GM12865 (cell line): ENCODE measurements at regions not wholly inside any gene's neighbourhood (a gene's known extent, or its start where the extent isn't known, plus 50 kb on each side); places are given as distances from the start of the nearest gene placed in this dataset.

Experiments
- DNase-seq: peaks from one replicate; pipeline ENCODE4 v3.0.0; 2010; ENCODE audit warnings: low read depth
- H3K4me3 ChIP-seq: 2 replicates; pipeline ENCODE4 v1.5.1; 2011; ENCODE audit warnings: mild to moderate bottlenecking, low read depth, low read length, control low read depth
- TF ChIP-seq, protein P1 (sequence below): IDR thresholded peaks from 2 replicates; pipeline ENCODE4 v1.5.1; 2011; ENCODE audit warnings: low read length, control low read depth, low read depth, inconsistent platforms; ENCODE audit not compliant: insufficient read depth; ENCODE audit errors: missing control alignments

DNA sequence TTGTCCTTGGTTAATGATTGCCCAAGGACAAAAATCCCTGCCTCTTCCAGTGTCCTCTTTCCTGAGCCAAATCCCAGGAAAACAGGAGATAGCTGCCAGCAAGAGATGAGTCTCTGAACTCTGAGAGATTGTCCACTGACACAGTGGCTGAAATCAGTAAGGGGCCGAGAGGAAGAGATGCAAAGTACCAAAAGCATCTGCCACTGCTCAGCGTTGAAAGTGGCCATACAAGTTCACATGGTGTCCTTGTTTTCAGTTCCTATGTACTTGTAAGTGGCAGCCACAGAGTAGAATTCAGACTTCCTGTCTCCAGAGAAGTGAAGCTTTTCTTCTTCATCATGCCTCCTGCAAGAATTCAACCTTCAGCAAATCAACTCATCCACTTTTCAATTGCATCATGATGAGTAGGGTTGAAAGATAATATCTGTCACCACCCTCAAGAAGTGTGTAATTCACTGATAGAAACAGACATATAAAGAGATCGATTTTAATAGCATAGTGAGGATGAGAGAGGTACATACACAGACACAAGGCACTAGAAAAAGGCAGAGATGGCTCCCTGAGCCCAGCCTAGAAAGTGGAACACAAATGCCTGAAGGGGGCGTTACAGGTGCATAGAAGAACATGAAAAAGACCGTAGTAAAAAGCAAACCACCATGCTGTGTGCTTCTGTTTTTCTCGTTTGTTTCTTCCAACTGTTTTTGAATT is 185.8 kb downstream of the MRPL39 start:
- TF ChIP-seq, protein P1, sequence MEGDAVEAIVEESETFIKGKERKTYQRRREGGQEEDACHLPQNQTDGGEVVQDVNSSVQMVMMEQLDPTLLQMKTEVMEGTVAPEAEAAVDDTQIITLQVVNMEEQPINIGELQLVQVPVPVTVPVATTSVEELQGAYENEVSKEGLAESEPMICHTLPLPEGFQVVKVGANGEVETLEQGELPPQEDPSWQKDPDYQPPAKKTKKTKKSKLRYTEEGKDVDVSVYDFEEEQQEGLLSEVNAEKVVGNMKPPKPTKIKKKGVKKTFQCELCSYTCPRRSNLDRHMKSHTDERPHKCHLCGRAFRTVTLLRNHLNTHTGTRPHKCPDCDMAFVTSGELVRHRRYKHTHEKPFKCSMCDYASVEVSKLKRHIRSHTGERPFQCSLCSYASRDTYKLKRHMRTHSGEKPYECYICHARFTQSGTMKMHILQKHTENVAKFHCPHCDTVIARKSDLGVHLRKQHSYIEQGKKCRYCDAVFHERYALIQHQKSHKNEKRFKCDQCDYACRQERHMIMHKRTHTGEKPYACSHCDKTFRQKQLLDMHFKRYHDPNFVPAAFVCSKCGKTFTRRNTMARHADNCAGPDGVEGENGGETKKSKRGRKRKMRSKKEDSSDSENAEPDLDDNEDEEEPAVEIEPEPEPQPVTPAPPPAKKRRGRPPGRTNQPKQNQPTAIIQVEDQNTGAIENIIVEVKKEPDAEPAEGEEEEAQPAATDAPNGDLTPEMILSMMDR = peak; percentile 73
- peak overlapping the region; percentile 60 for H3K4me3 ChIP-seq
- peak; percentile 95 for DNase-seq

DNA sequence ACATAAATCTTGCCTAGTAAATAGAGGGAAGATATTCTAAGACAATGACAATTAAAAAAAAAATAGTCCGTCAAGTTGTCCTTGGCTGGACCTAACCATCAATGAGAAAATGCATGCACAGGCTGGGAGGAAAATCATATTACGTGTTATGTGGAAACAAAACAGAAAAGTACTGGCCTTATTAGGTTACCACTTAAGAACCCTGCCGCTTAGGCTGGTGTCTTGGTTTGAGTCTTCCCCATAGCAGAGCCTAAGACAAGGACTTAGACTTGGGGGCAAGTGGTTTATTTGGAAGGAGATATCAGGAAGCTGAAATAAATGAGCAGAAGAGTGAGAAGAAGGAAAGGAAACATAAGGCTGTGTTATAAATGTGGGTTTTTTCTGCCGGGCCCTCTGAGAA is 186.4 kb downstream of the MRPL39 start:
- peak overlapping the region; percentile 60 for H3K4me3 ChIP-seq

DNA sequence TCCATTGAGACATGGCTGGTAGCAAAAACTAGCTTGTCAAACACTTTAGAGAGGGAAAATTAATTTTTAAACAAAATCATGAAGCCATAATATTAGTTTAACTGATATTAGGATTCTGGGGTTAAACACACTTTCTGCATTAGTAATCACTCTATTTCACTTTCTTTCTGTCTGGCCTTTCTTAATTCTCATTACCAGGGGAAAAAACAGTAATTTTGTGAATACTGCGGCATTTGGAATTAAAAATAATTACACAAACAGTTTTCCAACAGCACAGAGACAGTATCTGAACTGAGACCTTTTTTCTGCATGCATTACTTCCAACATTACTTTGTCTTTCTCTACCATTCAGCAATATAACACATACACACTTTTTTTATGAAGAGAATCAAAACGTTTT is 190.6 kb downstream of the MRPL39 start:
- peak overlapping the region; percentile 32; the same call in 1 of the 2 replicates for H3K4me3 ChIP-seq
- no peak for DNase-seq
- TF ChIP-seq, protein P1 = no peak

More for the DNA sequence above, 186.4 kb downstream of the MRPL39 start:
- peak; percentile 72 for DNase-seq
- TF ChIP-seq, protein P1 = no peak

DNA sequence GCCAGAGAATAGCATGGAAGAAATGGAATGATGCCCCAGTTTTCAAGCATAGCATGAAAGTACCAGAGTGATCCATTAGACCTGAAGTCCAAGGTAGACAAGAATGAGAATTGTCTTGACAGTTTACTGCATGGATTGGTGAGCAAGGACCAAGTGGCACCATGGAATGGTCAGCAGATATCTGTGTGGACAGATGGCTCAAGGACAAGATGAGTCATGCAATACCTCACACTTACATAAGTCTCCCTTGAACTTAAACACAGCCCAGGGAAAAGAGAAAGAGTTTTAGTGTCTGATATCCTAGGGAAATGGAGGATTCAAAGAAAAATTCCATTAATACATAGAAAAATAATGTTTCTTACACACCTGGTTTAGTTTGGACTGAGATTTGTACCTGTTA is 195.2 kb downstream of the MRPL39 start:
- no peak overlapping the region for H3K4me3 ChIP-seq
- TF ChIP-seq, protein P1 = no peak
- no peak for DNase-seq

DNA sequence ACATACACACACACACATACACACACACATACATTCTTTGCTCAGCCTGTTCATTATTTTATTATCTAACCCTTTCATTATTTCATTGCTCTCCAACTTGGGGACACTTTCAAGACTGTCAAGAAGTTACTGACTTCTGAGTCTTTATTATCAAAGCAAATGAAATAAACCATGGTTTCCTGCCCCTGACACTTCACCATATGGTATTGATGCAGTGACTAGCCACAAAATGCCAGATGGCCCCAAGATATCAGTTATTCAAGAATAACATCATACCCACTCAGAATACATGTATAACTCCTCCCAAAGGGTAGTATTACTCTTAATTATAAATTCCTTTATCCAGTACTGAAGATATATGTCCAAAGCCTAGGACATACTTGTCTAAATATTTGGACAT is 197.3 kb downstream of the MRPL39 start:
- TF ChIP-seq, protein P1 = no peak
- H3K4me3 ChIP-seq = no peak overlapping the region
- DNase-seq = no peak

DNA sequence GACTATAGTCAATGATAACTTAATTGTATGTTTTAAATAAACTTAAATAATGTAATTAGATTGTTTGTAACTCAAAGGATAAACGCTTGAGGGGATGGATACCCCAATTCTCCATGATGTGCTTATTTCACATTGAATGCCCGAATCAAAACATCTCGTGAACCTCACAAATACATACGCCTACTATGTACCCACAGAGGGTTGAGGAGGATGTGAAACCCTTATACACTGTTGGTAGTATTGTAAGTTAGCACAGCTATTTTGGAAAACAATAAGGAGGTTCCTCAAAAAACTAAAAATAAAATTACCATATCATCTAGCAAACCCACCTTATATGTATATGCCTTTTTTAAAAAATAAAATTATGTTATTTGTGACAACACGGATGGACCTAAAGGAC is 198.6 kb downstream of the MRPL39 start:
- H3K4me3 ChIP-seq = no peak overlapping the region
- TF ChIP-seq, protein P1 = no peak
- DNase-seq = no peak
